HEK293 (cell line): ENCODE measurements at regions not wholly inside any gene's neighbourhood (a gene's known extent, or its start where the extent isn't known, plus 50 kb on each side); places are given as distances from the start of the nearest gene placed in this dataset.

Experiments
- CTCF ChIA-PET: fragments of 350-600 bp; formaldehyde crosslinking; extraction: SDS; loops from one replicate; lab custom pipeline; 2021; ENCODE audit warnings: antibody characterized with exemption; lab: Yijun Ruan, JAX
- POLR2A ChIA-PET: fragments of 300-600 bp; formaldehyde crosslinking; extraction: SDS; loops from one replicate; lab custom pipeline; 2020; ENCODE audit warnings: antibody characterized with exemption, inconsistent platforms; lab: Yijun Ruan, JAX
- H3K27ac ChIP-seq: fragments of 200-500 bp; sonication (Bioruptor generic); 2 replicates; pipeline ENCODE4 v1.5.1; 2014; ENCODE audit warnings: low read depth, low read length, control low read depth, inconsistent platforms; ENCODE audit errors: extremely low read depth
- H3K36me3 ChIP-seq, 2 experiments: fragments of 200-500 bp in 1 of 2; sonication (Bioruptor generic) in 1 of 2; 1 replicate in 1 of 2; 2 replicates in 1 of 2; pipeline ENCODE4 v1.5.1; 2014 to 2017; ENCODE audit warnings: inconsistent platforms in 2 of 2, low read length in 2 of 2; ENCODE audit not compliant: control insufficient read depth in 2 of 2, insufficient read depth in 1 of 2
- H3K4me1 ChIP-seq: fragments of 200-500 bp; sonication (Bioruptor generic); 2 replicates; pipeline ENCODE4 v1.5.1; 2014; ENCODE audit warnings: mild to moderate bottlenecking, low read length, inconsistent platforms; ENCODE audit not compliant: control insufficient read depth, insufficient read depth
- H3K4me3 ChIP-seq: 2 replicates; pipeline ENCODE4 v1.5.1; 2011; ENCODE audit warnings: low read depth, mild to moderate bottlenecking, control low read depth, low read length, moderate library complexity
- H3K9me3 ChIP-seq: fragments of 200-500 bp; sonication (Bioruptor generic); 2 replicates; pipeline ENCODE4 v1.5.1; 2014; ENCODE audit warnings: low read depth, low read length, inconsistent platforms; ENCODE audit not compliant: control insufficient read depth, insufficient read depth
- BCL11A ChIP-seq: fragments of 450-650 bp; formaldehyde crosslinking; IDR thresholded peaks from 2 replicates; pipeline ENCODE4 v1.5.1; 2016; ENCODE audit warnings: low read depth, missing biosample characterization, missing genetic modification characterization
- GFI1B ChIP-seq: fragments of 450-650 bp; formaldehyde crosslinking; IDR thresholded peaks from 2 replicates; pipeline ENCODE4 v1.5.1; 2016; ENCODE audit warnings: missing biosample characterization, missing genetic modification characterization
- KLF16 ChIP-seq: fragments of 450-650 bp; formaldehyde crosslinking; IDR thresholded peaks from 2 replicates; pipeline ENCODE4 v1.5.1; 2017; ENCODE audit warnings: missing biosample characterization, missing genetic modification characterization
- PATZ1 ChIP-seq: fragments of 450-650 bp; formaldehyde crosslinking; IDR thresholded peaks from 2 replicates; pipeline ENCODE4 v1.5.1; 2016; ENCODE audit warnings: missing biosample characterization, missing genetic modification characterization
- SETDB1 ChIP-seq: IDR thresholded peaks from one replicate; pipeline ENCODE4 v1.6.1; 2017; ENCODE audit warnings: mild to moderate bottlenecking, low read length, moderate library complexity, mixed read lengths; ENCODE audit not compliant: insufficient read length
- ZBTB1 ChIP-seq: fragments of 450-650 bp; formaldehyde crosslinking; IDR thresholded peaks from 2 replicates; pipeline ENCODE4 v1.5.1; 2016; ENCODE audit warnings: missing biosample characterization, missing genetic modification characterization
- ZBTB7A ChIP-seq: fragments of 450-650 bp; formaldehyde crosslinking; IDR thresholded peaks from 2 replicates; pipeline ENCODE4 v1.5.1; 2016; ENCODE audit warnings: low read depth, missing biosample characterization, missing genetic modification characterization
- ZFP37 ChIP-seq: fragments of 450-650 bp; formaldehyde crosslinking; IDR thresholded peaks from 2 replicates; pipeline ENCODE4 v1.5.1; 2016; ENCODE audit warnings: missing biosample characterization, missing genetic modification characterization
- ZFP69B ChIP-seq: fragments of 450-650 bp; formaldehyde crosslinking; IDR thresholded peaks from 2 replicates; pipeline ENCODE4 v1.5.1; 2016; ENCODE audit warnings: missing biosample characterization, missing genetic modification characterization
- ZNF133 ChIP-seq: fragments of 450-650 bp; formaldehyde crosslinking; IDR thresholded peaks from 2 replicates; pipeline ENCODE4 v1.5.1; 2016; ENCODE audit warnings: missing biosample characterization, missing genetic modification characterization
- ZNF140 ChIP-seq: fragments of 450-650 bp; formaldehyde crosslinking; IDR thresholded peaks from 2 replicates; pipeline ENCODE4 v1.5.1; 2016; ENCODE audit warnings: missing biosample characterization, missing genetic modification characterization
- ZNF157 ChIP-seq: fragments of 450-650 bp; formaldehyde crosslinking; IDR thresholded peaks from 2 replicates; pipeline ENCODE4 v1.5.1; 2016; ENCODE audit warnings: missing biosample characterization, missing genetic modification characterization
- ZNF16 ChIP-seq: fragments of 450-650 bp; formaldehyde crosslinking; IDR thresholded peaks from 2 replicates; pipeline ENCODE4 v1.5.1; 2016; ENCODE audit warnings: low read depth, missing biosample characterization, missing genetic modification characterization
- ZNF169 ChIP-seq: fragments of 450-650 bp; formaldehyde crosslinking; IDR thresholded peaks from 2 replicates; pipeline ENCODE4 v1.5.1; 2016; ENCODE audit warnings: missing biosample characterization, missing genetic modification characterization
- ZNF175 ChIP-seq: fragments of 450-650 bp; formaldehyde crosslinking; IDR thresholded peaks from 2 replicates; pipeline ENCODE4 v1.5.1; 2016; ENCODE audit warnings: missing biosample characterization, missing genetic modification characterization
- ZNF184 ChIP-seq: fragments of 450-650 bp; IDR thresholded peaks from 2 replicates; pipeline ENCODE4 v1.5.1; 2018; ENCODE audit warnings: missing biosample characterization, mild to moderate bottlenecking, missing genetic modification characterization
- ZNF311 ChIP-seq: fragments of 450-650 bp; formaldehyde crosslinking; IDR thresholded peaks from 2 replicates; pipeline ENCODE4 v1.5.1; 2017; ENCODE audit warnings: missing biosample characterization, missing genetic modification characterization, borderline replicate concordance
- ZNF341 ChIP-seq: fragments of 450-650 bp; formaldehyde crosslinking; IDR thresholded peaks from 2 replicates; pipeline ENCODE4; 2016; ENCODE audit warnings: low read depth, missing biosample characterization, missing genetic modification characterization
- ZNF426 ChIP-seq: fragments of 450-650 bp; formaldehyde crosslinking; IDR thresholded peaks from 2 replicates; pipeline ENCODE4 v1.5.1; 2017; ENCODE audit warnings: missing biosample characterization, missing genetic modification characterization, mild to moderate bottlenecking, inconsistent platforms, moderate library complexity
- ZNF530 ChIP-seq: fragments of 450-650 bp; formaldehyde crosslinking; IDR thresholded peaks from 2 replicates; pipeline ENCODE4 v1.5.1; 2016; ENCODE audit warnings: low read depth, missing biosample characterization, missing genetic modification characterization
- ZNF596 ChIP-seq: fragments of 450-650 bp; IDR thresholded peaks from 2 replicates; pipeline ENCODE4 v1.5.0; 2018; ENCODE audit warnings: missing biosample characterization, mild to moderate bottlenecking, missing genetic modification characterization, moderate library complexity
- ZNF629 ChIP-seq: fragments of 450-650 bp; formaldehyde crosslinking; IDR thresholded peaks from 2 replicates; pipeline ENCODE4 v1.5.1; 2017; ENCODE audit warnings: missing biosample characterization, missing genetic modification characterization
- ZNF654 ChIP-seq: fragments of 450-650 bp; formaldehyde crosslinking; IDR thresholded peaks from 2 replicates; pipeline ENCODE4 v1.5.1; 2016; ENCODE audit warnings: low read depth, missing biosample characterization, missing genetic modification characterization
- ZNF692 ChIP-seq: fragments of 450-650 bp; formaldehyde crosslinking; IDR thresholded peaks from 2 replicates; pipeline ENCODE4 v1.5.1; 2016; ENCODE audit warnings: missing biosample characterization, missing genetic modification characterization

- H3K4me1 ChIP-seq, result no peaks in the 10 kb centered on the region
Measured at GRCh38 chr6:1535295-1535694, 74.4 kb upstream of the FOXC1 start.

GRCh38 chr6:1536526-1537429, 72.9 kb upstream of the FOXC1 start:
- H3K4me1 ChIP-seq, result no peaks in the 10 kb centered on the region
- POLR2A ChIA-PET, result no interaction called here
- H3K36me3 ChIP-seq, result no peaks in the 10 kb centered on the region
- H3K9me3 ChIP-seq, result no peaks in the 10 kb centered on the region
- TF ChIP-seq ZNF426 (no peak), PATZ1 (tag by site-specific recombination) (no peak)
- TF ChIP-seq, all 188 proteins: peak for 0
- Histone ChIP-seq H3K27ac (no peak overlapping the region), H3K4me3 (no peak overlapping the region)
- CTCF ChIA-PET, result interaction anchor here (1.3 kb wide), 1 partner anchor 15 kb away, joined by 3 read pairs; no protein-coding TSS in a partner anchor

More at GRCh38 chr6:1535295-1535694, 74.4 kb upstream of the FOXC1 start:
- H3K36me3 ChIP-seq, result no peaks in the 10 kb centered on the region
- TF ChIP-seq ZNF184 (tag by site-specific recombination) (no peak), ZFP69B (no peak), KLF16 (tag by site-specific recombination) (no peak)
- no peak overlapping the region for H3K4me3 ChIP-seq
- no peaks in the 10 kb centered on the region for H3K9me3 ChIP-seq
- ChIA-PET POLR2A (no interaction called here), CTCF (interaction anchor here (0.5 kb wide), 1 partner anchor 137 kb away, joined by 4 read pairs; no protein-coding TSS in a partner anchor)
- no peak overlapping the region for H3K27ac ChIP-seq

GRCh38 chr6:1538369-1538768, 71.3 kb upstream of the FOXC1 start:
- ChIA-PET CTCF (interaction anchor here (0.5 to 0.8 kb wide), 2 partner anchors 14 to 16 kb away, joined by 3 read pairs; no protein-coding TSS in a partner anchor), POLR2A (no interaction called here)
- Histone ChIP-seq H3K36me3 (no peaks in the 10 kb centered on the region), H3K4me3 (no peak overlapping the region), H3K4me1 (no peaks in the 10 kb centered on the region), H3K27ac (no peak overlapping the region), H3K9me3 (no peaks in the 10 kb centered on the region)
- TF ChIP-seq ZNF596 (tag by site-specific recombination) (no peak), ZFP37 (tag by site-specific recombination) (no peak), ZNF16 (tag by site-specific recombination) (no peak), ZNF692 (tag by site-specific recombination) (no peak), ZNF426 (no peak), ZNF175 (tag by site-specific recombination) (no peak), ZNF169 (tag by site-specific recombination) (no peak), ZNF654 (tag by site-specific recombination) (no peak), BCL11A (tag by site-specific recombination) (no peak), ZNF157 (tag by site-specific recombination) (no peak), ZNF629 (tag by site-specific recombination) (no peak), SETDB1 (no peak), ZNF311 (tag by site-specific recombination) (no peak), GFI1B (tag by site-specific recombination) (no peak), ZNF530 (tag by site-specific recombination) (no peak), ZBTB7A (tag by site-specific recombination) (no peak), ZNF341 (tag by site-specific recombination) (no peak), ZNF140 (tag by site-specific recombination) (no peak), ZBTB1 (tag by site-specific recombination) (no peak), ZNF133 (tag by site-specific recombination) (no peak)
